Mesenchymal stem cell (in vitro differentiated cells and primary cell): ENCODE measurements at regions not wholly inside any gene's neighbourhood (a gene's known extent, or its start where the extent isn't known, plus 50 kb on each side); places are given as distances from the start of the nearest gene placed in this dataset.
A peak's percentile ranks its signal among the peaks of the same experiment; 100 is the strongest.
"Not testable (repeated sequence)": the region's sequence is repeated elsewhere in the genome, so short reads cannot be mapped to it uniquely, and the experiment has no call there.

Experiments used
- DNase-seq: peaks from one replicate; pipeline ENCODE4 v3.0.0-alpha.2; 2013
- H2AFZ ChIP-seq: one replicate; pipeline ENCODE4 v1.6.1; 2013; ENCODE audit warnings: low read depth, mild to moderate bottlenecking, control low read depth, inconsistent platforms, low read length, moderate library complexity
- H2AK5ac ChIP-seq: 2 replicates; pipeline ENCODE4 v1.6.1; 2013; ENCODE audit warnings: low read length, moderate library complexity, mild to moderate bottlenecking, inconsistent platforms; ENCODE audit not compliant: severe bottlenecking
- H2BK120ac ChIP-seq: one replicate; pipeline ENCODE4 v1.6.1; 2013; ENCODE audit warnings: low read depth, mild to moderate bottlenecking, inconsistent platforms, low read length, moderate library complexity
- H2BK12ac ChIP-seq, 2 experiments: one replicate each; pipeline ENCODE4 v1.6.1; 2013; ENCODE audit warnings: inconsistent platforms in 2 of 2, low read length in 2 of 2, mild to moderate bottlenecking in 2 of 2, moderate library complexity in 2 of 2, control low read depth in 1 of 2
- H2BK15ac ChIP-seq: one replicate; pipeline ENCODE4 v1.6.1; 2013; ENCODE audit warnings: mild to moderate bottlenecking, low read depth, inconsistent platforms; ENCODE audit not compliant: poor library complexity, severe bottlenecking
- H2BK5ac ChIP-seq: 2 replicates; pipeline ENCODE4 v1.6.1; 2013; ENCODE audit warnings: low read depth, mild to moderate bottlenecking, low read length, control low read depth, inconsistent platforms; ENCODE audit not compliant: poor library complexity, severe bottlenecking
- H3K14ac ChIP-seq, 2 experiments: one replicate each; pipeline ENCODE4 v1.6.1; 2013; ENCODE audit warnings: inconsistent platforms in 2 of 2, low read length in 2 of 2, control low read depth in 1 of 2, mild to moderate bottlenecking in 1 of 2, moderate library complexity in 1 of 2
- H3K18ac ChIP-seq, 2 experiments: one replicate each; pipeline ENCODE4 v1.6.1; 2013; ENCODE audit warnings: inconsistent platforms in 2 of 2, low read length in 2 of 2, control low read depth in 1 of 2, low read depth in 1 of 2, mild to moderate bottlenecking in 1 of 2
- H3K23ac ChIP-seq, 2 experiments: one replicate each; pipeline ENCODE4 v1.6.1; 2013; ENCODE audit warnings: inconsistent platforms in 2 of 2, low read length in 2 of 2, mild to moderate bottlenecking in 2 of 2, moderate library complexity in 2 of 2, control low read depth in 1 of 2
- H3K27ac ChIP-seq: 2 replicates; pipeline ENCODE4 v1.5.1; 2013; ENCODE audit warnings: mild to moderate bottlenecking, moderate library complexity, low read length, control low read depth, inconsistent platforms; ENCODE audit not compliant: poor library complexity, severe bottlenecking
- H3K27me3 ChIP-seq, 2 experiments: 2 replicates each; pipeline versions ENCODE4 v1.6.1 to v1.7.0; 2013; ENCODE audit warnings: low read length in 2 of 2, mild to moderate bottlenecking in 2 of 2, moderate library complexity in 2 of 2, control low read depth in 1 of 2, inconsistent platforms in 1 of 2; ENCODE audit not compliant: control insufficient read depth in 1 of 2, insufficient read depth in 1 of 2
- H3K36me3 ChIP-seq, 2 experiments: 2 replicates each; pipeline versions ENCODE4 v1.6.1 to v1.7.0; 2013; ENCODE audit warnings: low read length in 2 of 2, control low read depth in 1 of 2, inconsistent platforms in 1 of 2, low read depth in 1 of 2, mild to moderate bottlenecking in 1 of 2; ENCODE audit not compliant: insufficient read depth in 2 of 2, control insufficient read depth in 1 of 2
- H3K4ac ChIP-seq, 2 experiments: one replicate each; pipeline ENCODE4 v1.6.1; 2013; ENCODE audit warnings: inconsistent platforms in 2 of 2, low read length in 2 of 2, mild to moderate bottlenecking in 2 of 2, moderate library complexity in 2 of 2, control low read depth in 1 of 2, low read depth in 1 of 2
- H3K4me1 ChIP-seq: 2 replicates; pipeline ENCODE4 v1.6.1; 2013; ENCODE audit warnings: low read depth, low read length, control low read depth; ENCODE audit not compliant: control insufficient read depth, insufficient read depth
- H3K4me2 ChIP-seq: 2 replicates; pipeline ENCODE4 v1.6.1; 2013; ENCODE audit warnings: low read length, mild to moderate bottlenecking, inconsistent platforms; ENCODE audit not compliant: poor library complexity, severe bottlenecking
- H3K4me3 ChIP-seq, 2 experiments: 2 replicates each; pipeline versions ENCODE4 v1.5.1 to v1.7.0; 2013; ENCODE audit warnings: low read length in 2 of 2, mild to moderate bottlenecking in 2 of 2, control low read depth in 1 of 2, low read depth in 1 of 2; ENCODE audit not compliant: insufficient read depth in 1 of 2
- H3K79me1 ChIP-seq: replicated peaks from 2 replicates; pipeline ENCODE4 v1.6.1; 2013; ENCODE audit warnings: mild to moderate bottlenecking, control low read depth, low read length, inconsistent platforms; ENCODE audit not compliant: poor library complexity, severe bottlenecking
- H3K9ac ChIP-seq: 2 replicates; pipeline ENCODE4 v1.7.0; 2013; ENCODE audit warnings: mild to moderate bottlenecking, low read length, moderate library complexity
- H3K9me3 ChIP-seq: 2 replicates; pipeline ENCODE4 v1.7.0; 2013; ENCODE audit warnings: mild to moderate bottlenecking, low read length; ENCODE audit not compliant: control insufficient read depth
- H4K8ac ChIP-seq: one replicate; pipeline ENCODE4 v1.6.1; 2013; ENCODE audit warnings: inconsistent platforms, mild to moderate bottlenecking, low read length, moderate library complexity
- H4K91ac ChIP-seq: one replicate; pipeline ENCODE4 v1.6.1; 2013; ENCODE audit warnings: mild to moderate bottlenecking, low read length, inconsistent platforms
- WGBS: methylation state at CpG from one replicate; pipeline ENCODE4 v1.1.7; 2013; ENCODE audit warnings: mixed read lengths; 5-methylcytosine and 5-hydroxymethylcytosine counted together

DNA sequence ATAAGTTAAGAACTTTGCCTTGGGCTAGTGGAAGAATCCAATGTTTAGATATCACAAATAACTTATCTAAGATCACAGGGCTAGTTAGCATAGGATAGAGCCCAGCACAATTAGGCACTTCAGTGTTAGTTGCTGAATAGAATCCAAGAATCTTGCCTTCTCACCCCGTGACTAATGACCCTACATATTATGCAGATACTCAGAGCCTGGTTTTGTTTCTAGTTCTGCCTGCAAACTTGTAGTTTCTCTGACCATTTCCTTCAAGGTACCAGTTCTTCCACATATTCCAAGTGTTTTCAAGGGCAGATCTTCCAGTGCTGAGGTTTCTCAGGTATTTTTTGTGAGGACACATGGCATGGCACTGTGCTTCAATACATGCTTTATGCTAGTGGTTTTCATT is 239.3 kb downstream of the KCNK2 start:
- H3K4me2 ChIP-seq: no peak overlapping the region
- no peak overlapping the region for H2BK5ac ChIP-seq
- peak; percentile 11 for DNase-seq
- H2AK5ac ChIP-seq: no peak overlapping the region
- H3K18ac ChIP-seq: no peak overlapping the region
- H3K4me1 ChIP-seq: no peaks in the 10 kb centered on the region
- no peak overlapping the region for H4K8ac ChIP-seq
- no peak overlapping the region for H3K23ac ChIP-seq
- H3K14ac ChIP-seq: no peak overlapping the region
- H3K4me3 ChIP-seq: no peak overlapping the region
- H3K27me3 ChIP-seq: no peaks in the 10 kb centered on the region
- no peak overlapping the region for H3K9ac ChIP-seq
- H2BK120ac ChIP-seq: no peak overlapping the region
- no peaks in the 10 kb centered on the region for H3K36me3 ChIP-seq
- peaks cover 4% of the 10 kb centered on the region for H3K9me3 ChIP-seq
- 57% methylated on average over 1 of the region's 1 CpG for WGBS
- no peak overlapping the region for H2AFZ ChIP-seq
- no peak overlapping the region for H3K4ac ChIP-seq
- no peak overlapping the region for H3K27ac ChIP-seq
- H2BK15ac ChIP-seq: no peak overlapping the region
- no peak overlapping the region for H4K91ac ChIP-seq
- no peak overlapping the region for H2BK12ac ChIP-seq
- no peaks in the 10 kb centered on the region for H3K79me1 ChIP-seq

DNA sequence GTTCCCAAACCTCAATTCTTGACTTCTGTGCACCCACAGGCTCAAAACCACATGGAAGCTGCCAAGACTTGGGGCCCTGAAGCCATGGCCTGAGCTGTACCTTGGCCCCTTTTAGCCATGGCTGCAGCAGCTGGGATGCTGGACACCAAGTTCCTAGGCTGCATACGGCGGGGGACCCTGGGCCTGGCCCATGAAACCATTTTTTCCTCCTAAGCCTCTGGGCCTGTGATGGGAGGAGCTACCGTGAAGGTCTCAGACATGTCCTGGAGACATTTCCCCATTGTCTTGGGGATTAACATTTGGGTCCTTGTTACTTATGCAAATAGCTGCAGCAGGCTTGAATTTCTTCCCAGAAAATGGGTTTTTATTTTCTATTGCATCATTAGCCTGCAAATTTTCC is 241.5 kb downstream of the KCNK2 start:
- H3K4ac ChIP-seq, H2BK120ac ChIP-seq, H3K79me1 ChIP-seq, H4K8ac ChIP-seq, H4K91ac ChIP-seq, DNase-seq, H3K36me3 ChIP-seq, H3K4me1 ChIP-seq, H3K27ac ChIP-seq, H3K9ac ChIP-seq, H3K9me3 ChIP-seq, H3K4me2 ChIP-seq, H3K18ac ChIP-seq, H3K14ac ChIP-seq, H3K23ac ChIP-seq, H2AK5ac ChIP-seq, H2BK5ac ChIP-seq, H3K27me3 ChIP-seq, H2BK15ac ChIP-seq, H2AFZ ChIP-seq, H2BK12ac ChIP-seq, H3K4me3 ChIP-seq: not testable (repeated sequence)
- WGBS: 79% methylated on average over 3 of the region's 3 CpGs

DNA sequence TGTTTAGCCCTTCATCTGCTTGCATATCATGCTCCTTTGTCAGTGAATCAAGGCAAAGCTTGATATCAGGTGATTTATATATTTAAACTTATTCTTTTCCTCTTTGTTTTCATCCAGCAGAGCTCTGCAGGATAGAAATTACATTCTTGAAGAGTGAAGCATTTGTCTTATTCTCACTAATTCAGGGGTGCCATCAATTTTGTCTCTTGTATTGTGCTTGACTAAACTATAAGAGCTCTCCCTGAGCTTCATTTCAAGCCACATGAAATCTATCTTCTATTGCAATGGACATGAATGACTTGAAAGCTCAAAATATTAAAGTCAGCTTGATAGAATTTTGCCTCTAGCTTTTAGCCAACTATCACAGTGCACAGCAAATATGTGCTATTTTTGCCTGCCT is 236.7 kb upstream of the KCTD3 start:
- Histone ChIP-seq H3K4me2 (no peak overlapping the region), H4K91ac (no peak overlapping the region), H2BK15ac (no peak overlapping the region), H2AK5ac (no peak overlapping the region), H3K27ac (no peak overlapping the region), H3K79me1 (no peaks in the 10 kb centered on the region), H2AFZ (no peak overlapping the region), H2BK120ac (no peak overlapping the region), H3K9ac (no peak overlapping the region), H3K36me3 (no peaks in the 10 kb centered on the region), H2BK12ac (no peak overlapping the region), H3K4me1 (no peaks in the 10 kb centered on the region), H3K23ac (no peak overlapping the region), H3K14ac (no peak overlapping the region), H2BK5ac (no peak overlapping the region), H3K9me3 (no peaks in the 10 kb centered on the region), H3K27me3 (no peaks in the 10 kb centered on the region), H4K8ac (no peak overlapping the region), H3K4me3 (no peak overlapping the region), H3K4ac (no peak overlapping the region), H3K18ac (no peak overlapping the region)
- no peak for DNase-seq

DNA sequence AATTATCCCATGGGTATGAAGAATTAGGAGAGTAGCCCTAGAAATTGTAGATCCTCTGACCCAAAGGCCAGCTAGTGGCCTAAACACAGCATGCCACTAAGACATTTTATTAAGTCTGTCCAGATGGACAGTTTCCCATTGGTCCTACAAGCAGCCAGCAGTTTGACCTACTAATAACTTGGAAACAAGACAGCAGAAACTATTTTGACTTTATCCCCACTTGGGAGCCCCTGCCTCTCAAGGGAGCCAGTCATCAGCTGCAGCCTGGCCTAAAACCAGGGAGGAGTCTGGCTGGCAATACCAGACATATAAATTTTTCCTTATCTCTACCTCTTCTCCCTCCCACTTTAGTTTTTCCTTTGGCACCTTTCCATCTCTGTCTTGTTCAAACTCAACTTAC is 222.6 kb upstream of the KCTD3 start:
- Histone ChIP-seq H3K27me3 (no peaks in the 10 kb centered on the region), H3K4me3 (no peak overlapping the region), H3K4ac (no peak overlapping the region)

More for the DNA sequence above, 222.6 kb upstream of the KCTD3 start:
- H2BK120ac ChIP-seq: no peak overlapping the region
- no peak overlapping the region for H2AFZ ChIP-seq
- no peak overlapping the region for H2AK5ac ChIP-seq
- H4K91ac ChIP-seq: no peak overlapping the region
- H3K36me3 ChIP-seq: no peaks in the 10 kb centered on the region
- no peak overlapping the region for H3K18ac ChIP-seq
- H2BK5ac ChIP-seq: no peak overlapping the region
- no peak overlapping the region for H2BK15ac ChIP-seq
- no peak overlapping the region for H3K27ac ChIP-seq
- H3K9me3 ChIP-seq: no peaks in the 10 kb centered on the region
- DNase-seq: peak; percentile 6
- H3K9ac ChIP-seq: no peak overlapping the region
- H3K23ac ChIP-seq: no peak overlapping the region
- no peak overlapping the region for H3K14ac ChIP-seq
- H3K4me1 ChIP-seq: no peaks in the 10 kb centered on the region
- no peaks in the 10 kb centered on the region for H3K79me1 ChIP-seq
- H4K8ac ChIP-seq: no peak overlapping the region
- H3K4me2 ChIP-seq: no peak overlapping the region
- H2BK12ac ChIP-seq: no peak overlapping the region
